ENCODE measurements at regions not wholly inside any gene's neighbourhood (a gene's known extent, or its start where the extent isn't known, plus 50 kb on each side); places are given as distances from the start of the nearest gene placed in this dataset.

- peak; percentile 59 for DNase-seq (ENCODE audit: low spot score)
Measured at GRCh38 chrX:16445166-16445752, 204.7 kb upstream of the S100G start.

- no peak for DNase-seq (ENCODE audit: low spot score)
Measured at GRCh38 chrX:16451334-16451733, 198.6 kb upstream of the S100G start.

- DNase-seq (ENCODE audit: low spot score): no peak
Measured at GRCh38 chrX:16454926-16455325, 195.0 kb upstream of the S100G start.

GRCh38 chrX:16457239-16457638, 192.7 kb upstream of the S100G start:
- no peak for DNase-seq (ENCODE audit: low spot score)

- DNase-seq (ENCODE audit: low spot score): no peak
Measured at GRCh38 chrX:16458208-16458607, 191.8 kb upstream of the S100G start.

GRCh38 chrX:16459008-16459407, 190.9 kb upstream of the S100G start:
- no peak for DNase-seq (ENCODE audit: low spot score)

- DNase-seq (ENCODE audit: low spot score): no peak
Measured at GRCh38 chrX:16461968-16462367, 188.0 kb upstream of the S100G start.

- DNase-seq (ENCODE audit: low spot score): no peak
Measured at GRCh38 chrX:16462912-16463311, 187.0 kb upstream of the S100G start.

GRCh38 chrX:16464369-16464768, 185.6 kb upstream of the S100G start:
- DNase-seq (ENCODE audit: low spot score): no peak

GRCh38 chrX:16465081-16465876, 184.7 kb upstream of the S100G start:
- peak; percentile 15 for DNase-seq (ENCODE audit: low spot score)

- peak; percentile 56 for DNase-seq (ENCODE audit: low spot score)
Measured at GRCh38 chrX:16466640-16467432, 183.1 kb upstream of the S100G start.

GRCh38 chrX:16469870-16470269, 180.1 kb upstream of the S100G start:
- no peak for DNase-seq (ENCODE audit: low spot score)

- DNase-seq (ENCODE audit: low spot score): no peak
Measured at GRCh38 chrX:16472345-16472744, 177.6 kb upstream of the S100G start.

GRCh38 chrX:16474511-16474910, 175.4 kb upstream of the S100G start:
- no peak for DNase-seq (ENCODE audit: low spot score)

- DNase-seq (ENCODE audit: low spot score): no peak
Measured at GRCh38 chrX:16476009-16476408, 173.9 kb upstream of the S100G start.

GRCh38 chrX:16476692-16477091, 173.3 kb upstream of the S100G start:
- DNase-seq (ENCODE audit: low spot score): no peak

- DNase-seq (ENCODE audit: low spot score): peak; percentile 87
Measured at GRCh38 chrX:16479206-16479869, 170.6 kb upstream of the S100G start.

GRCh38 chrX:16480049-16480448, 169.9 kb upstream of the S100G start:
- no peak for DNase-seq (ENCODE audit: low spot score)

GRCh38 chrX:16484338-16484737, 165.6 kb upstream of the S100G start:
- DNase-seq (ENCODE audit: low spot score): peak; percentile 94

GRCh38 chrX:16487620-16488385, 162.2 kb upstream of the S100G start:
- no peak for DNase-seq (ENCODE audit: low spot score)

- DNase-seq (ENCODE audit: low spot score): no peak
Measured at GRCh38 chrX:16488959-16489358, 161.0 kb upstream of the S100G start.

GRCh38 chrX:16491461-16491860, 158.5 kb upstream of the S100G start:
- DNase-seq (ENCODE audit: low spot score): no peak

Measured in kidney tubule cell (primary cell).